ENCODE measurements at regions not wholly inside any gene's neighbourhood (a gene's known extent, or its start where the extent isn't known, plus 50 kb on each side); places are given as distances from the start of the nearest gene placed in this dataset.
"Not testable (repeated sequence)": the region's sequence is repeated elsewhere in the genome, so short reads cannot be mapped to it uniquely, and the experiment has no call there.

GRCh38 chr10:100642295-100642994, 102.9 kb upstream of the PAX2 start:
- no peak for DNase-seq

GRCh38 chr10:100645091-100645490, 100.3 kb upstream of the PAX2 start:
- no peak for DNase-seq

DNA sequence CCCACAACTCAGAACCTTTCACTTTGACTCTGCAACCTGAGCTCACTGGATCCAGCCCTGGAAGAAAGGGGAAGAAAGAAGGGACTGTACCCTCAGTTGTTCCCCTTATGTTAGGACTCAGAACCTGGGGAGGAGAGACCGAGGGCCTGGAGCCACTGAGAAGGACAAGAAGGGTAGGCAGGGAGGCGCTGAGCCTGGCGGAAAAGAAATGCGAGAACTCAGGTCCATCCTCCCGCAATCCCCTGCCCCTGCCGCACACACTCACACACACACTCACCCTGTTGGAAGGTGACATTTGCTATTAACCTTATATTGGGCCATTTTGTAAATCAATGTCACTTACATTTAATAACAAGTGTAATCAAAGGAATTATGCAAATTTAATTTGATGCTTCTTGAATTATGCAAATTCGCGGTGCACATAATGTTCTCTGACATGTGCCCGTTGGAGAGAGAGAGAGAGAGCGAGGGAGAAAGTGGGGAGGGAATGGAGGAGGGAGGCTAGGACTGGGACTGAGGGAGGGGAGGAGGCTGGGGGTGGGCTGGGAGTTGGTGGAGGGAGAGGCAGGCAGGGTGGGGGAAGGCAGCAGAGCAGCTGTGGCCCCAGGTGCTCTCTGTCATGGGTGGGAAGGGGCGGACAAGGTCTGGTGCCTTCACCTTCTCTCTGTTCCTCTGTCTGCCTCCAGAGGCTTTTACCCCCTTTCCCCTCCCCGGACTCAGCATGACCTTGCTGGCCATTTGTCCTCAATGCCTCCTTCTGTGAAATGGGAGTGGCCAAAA, 99.6 kb upstream of the PAX2 start:
- no peak for DNase-seq

DNA sequence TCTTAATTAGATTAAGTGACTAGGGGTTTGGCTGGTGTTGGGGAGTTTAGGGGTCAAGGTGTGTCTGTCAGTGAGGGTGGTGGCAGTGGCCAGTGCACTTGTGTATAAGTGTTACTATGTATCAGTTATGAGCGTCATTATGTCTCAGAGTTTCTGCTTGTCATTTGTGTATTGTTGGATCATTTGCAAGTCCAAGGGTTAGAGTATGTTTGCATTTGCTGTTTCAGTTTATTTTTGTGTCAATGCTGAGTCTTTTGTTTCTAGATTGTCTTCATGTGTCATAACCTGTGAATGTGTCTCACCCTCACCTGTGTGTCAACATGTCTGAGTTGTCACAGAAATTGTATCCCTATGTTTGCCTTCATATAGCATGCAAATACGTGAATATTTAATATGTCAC, 97.5 kb upstream of the PAX2 start:
- DNase-seq, result no peak

DNA sequence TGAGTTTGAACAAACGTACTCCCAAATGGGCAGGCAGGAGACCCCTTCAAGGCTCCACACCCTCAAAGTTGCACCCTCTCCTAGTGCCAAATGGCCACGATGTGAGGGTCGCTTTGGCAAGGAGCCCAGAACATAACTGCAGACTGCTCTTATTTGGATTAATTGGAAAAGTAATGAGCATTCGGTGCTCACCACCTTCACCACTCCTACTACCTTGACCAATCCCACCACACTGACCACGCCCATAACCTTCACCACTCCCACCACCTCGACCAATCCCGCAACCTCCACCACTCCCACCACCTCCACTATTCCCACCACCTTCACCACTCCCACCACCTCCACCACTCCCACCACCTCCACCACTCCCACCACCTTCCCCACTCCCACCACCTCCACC, 94.7 kb upstream of the PAX2 start:
- DNase-seq, result no peak

GRCh38 chr10:100651099-100651498, 94.3 kb upstream of the PAX2 start:
- DNase-seq, result not testable (repeated sequence)

DNA sequence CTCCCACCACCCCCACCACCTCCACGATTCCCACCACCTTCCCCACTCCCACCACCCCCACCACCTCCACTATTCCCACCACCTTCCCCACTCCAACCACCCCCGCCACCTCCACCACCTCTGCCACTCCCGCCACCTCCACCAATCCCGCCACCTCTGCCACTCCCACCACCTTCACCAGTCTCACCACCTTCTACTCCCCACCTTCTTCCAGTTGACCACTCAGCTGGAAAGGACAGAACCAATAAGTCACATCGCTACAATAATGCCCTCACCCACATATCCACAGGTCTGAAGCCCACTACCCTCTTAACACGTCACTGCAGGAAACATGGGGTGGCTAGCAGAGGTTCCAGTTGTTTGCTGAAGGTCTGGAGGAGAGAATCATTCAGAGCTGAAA, 93.5 kb upstream of the PAX2 start:
- no peak for DNase-seq

DNA sequence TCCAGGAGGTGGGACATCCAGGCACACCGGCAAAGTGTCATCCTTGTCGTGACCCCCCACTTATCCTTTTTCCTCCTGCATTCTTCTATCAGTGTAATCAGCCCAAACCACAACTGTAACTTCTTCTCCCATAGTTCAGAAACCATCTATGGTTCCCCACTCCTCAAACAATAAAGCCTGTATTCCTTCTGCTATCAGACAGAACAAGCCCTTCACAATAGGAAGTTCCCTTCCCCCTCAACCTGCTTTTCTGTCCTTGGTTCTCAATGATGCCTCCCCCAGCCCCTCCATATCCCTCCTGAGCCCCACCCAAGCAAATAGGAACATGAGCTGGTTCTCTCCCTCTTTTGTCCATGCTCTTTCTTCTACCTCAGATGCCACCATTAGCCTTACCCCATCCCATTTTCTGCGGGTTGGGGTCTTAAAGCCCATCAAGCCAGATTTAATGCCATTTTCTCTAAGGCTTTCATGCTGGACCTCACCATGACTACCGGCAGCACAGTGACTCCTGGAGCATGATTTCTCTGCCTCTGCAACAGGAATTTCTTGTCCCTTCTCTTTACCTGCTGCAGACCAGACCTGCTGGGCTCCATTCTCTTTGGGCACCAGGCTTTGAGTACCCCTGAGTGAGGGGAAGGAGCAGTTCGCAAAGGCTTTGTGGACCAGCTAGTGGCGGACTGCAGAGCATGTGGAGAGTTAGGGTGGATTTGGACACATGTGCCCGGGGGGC, 92.8 kb upstream of the PAX2 start:
- DNase-seq, result no peak

- DNase-seq, result no peak
Measured at GRCh38 chr10:100653238-100653956, 92.0 kb upstream of the PAX2 start.

GRCh38 chr10:100653957-100654781, 91.2 kb upstream of the PAX2 start:
- peak; percentile 15 to 52 (median 33) for DNase-seq

DNA sequence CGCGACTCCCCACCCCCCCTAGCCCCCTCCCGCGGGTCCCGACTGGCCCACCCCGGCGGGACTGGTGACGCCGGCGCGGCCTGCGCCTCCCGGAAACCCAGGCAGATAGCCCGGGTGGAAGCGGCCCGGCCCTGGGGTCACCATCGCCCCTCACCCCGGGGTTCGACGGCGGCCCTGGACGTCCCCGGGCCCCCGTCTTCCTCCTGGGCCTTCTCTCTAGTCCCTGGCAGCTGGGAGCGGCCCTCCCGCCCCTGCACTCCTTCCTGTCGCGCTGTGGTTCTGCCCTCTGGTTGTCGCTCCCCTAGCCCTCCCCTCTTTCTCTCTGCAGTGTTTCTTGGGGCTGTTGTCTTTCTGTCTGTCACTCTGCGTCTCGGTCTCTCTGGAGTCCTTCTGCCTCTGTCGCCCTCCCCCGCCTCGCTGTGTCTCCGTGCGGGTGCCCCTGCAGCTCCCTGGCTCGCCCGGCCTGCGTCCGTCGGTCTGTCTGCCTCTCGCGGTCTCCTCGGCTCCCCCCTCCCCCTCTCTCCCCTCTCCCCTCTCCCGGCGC, 90.5 kb upstream of the PAX2 start:
- no peak for DNase-seq

- no peak for DNase-seq
Measured at GRCh38 chr10:100655326-100655759, 90.0 kb upstream of the PAX2 start.

DNA sequence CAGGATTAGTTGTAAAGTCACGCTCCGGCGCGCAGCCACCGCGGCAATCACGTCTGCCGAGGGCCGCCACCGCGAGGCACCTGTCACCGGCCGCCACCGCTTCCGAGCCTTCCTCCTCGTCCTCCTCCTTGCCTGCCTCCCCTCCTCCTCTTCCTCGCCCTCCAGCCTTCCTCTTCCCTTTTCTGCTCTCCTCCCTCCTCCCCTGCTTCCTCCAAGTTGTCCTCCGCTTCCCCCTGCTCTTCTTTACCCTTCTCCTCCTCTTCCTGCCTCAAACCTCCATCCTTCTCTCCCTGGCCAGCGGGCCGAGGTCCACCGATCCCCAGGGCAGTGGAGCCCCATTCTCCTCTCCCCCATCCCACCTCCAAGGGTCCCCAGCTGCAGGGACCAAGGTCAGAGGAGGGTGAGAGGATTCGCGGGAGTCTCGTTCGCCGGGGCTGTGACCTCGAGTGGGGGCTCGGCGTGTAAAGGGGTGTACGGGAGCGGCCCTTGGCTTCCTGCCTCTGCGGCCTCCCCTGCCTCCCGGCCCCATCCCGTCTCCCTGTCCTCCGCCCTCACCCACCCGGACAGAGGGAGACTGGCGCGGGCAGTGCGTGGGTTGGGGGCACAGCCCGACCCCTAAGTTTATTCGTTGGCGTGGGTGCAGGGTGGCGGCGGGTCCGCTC, 89.5 kb upstream of the PAX2 start:
- DNase-seq, result no peak

DNA sequence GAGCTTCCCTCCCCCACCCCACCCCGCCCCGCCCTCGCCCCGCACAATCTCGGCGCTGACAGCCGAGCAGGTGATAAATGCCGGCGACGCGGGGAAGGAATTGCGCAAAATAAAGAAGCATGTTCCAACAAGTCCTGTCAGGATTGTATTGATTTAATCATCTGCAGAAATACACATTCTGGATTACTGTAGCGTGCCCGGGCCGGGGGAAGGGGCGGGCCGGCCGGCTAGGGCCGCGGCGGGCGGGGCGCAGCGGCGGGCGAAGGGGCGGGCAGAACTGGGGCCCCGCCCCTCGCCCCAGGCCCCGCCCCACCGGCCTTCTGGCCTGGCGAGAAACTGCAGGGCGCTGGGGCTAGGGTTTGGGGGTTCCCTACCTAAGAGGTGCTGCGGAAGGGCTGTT, 88.9 kb upstream of the PAX2 start:
- no peak for DNase-seq

GRCh38 chr10:100658269-100658668, 87.1 kb upstream of the PAX2 start:
- no peak for DNase-seq

GRCh38 chr10:100659361-100660098, 85.9 kb upstream of the PAX2 start:
- DNase-seq, result no peak

- no peak for DNase-seq
Measured at GRCh38 chr10:100660365-100660764, 85.0 kb upstream of the PAX2 start.

DNA sequence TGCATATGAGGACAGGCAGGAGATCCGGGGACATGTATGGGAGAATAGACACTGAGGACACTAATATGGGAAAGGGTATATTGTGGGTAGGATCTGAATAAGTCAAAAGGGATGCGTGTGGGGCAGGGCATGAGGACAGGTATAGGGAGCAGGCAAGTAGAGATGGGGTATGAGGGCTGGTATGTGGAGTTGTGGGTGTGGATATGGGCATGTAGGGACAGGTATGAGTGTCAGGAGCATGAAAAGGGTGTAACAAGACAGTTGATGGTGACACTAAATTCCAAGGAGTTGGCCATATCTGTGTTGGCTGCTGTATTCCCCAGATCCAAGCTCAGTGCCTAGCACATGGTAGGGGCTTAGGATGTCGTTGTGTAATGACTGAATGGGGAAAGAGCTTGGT, 84.4 kb upstream of the PAX2 start:
- no peak for DNase-seq

GRCh38 chr10:100661520-100661919, 83.9 kb upstream of the PAX2 start:
- DNase-seq, result no peak

GRCh38 chr10:100662067-100662466, 83.3 kb upstream of the PAX2 start:
- no peak for DNase-seq

All from muscle of back (tissue), 3 donors.